ENCODE measurements at regions not wholly inside any gene's neighbourhood (a gene's known extent, or its start where the extent isn't known, plus 50 kb on each side); places are given as distances from the start of the nearest gene placed in this dataset.
"Not testable (repeated sequence)": the region's sequence is repeated elsewhere in the genome, so short reads cannot be mapped to it uniquely, and the experiment has no call there.

DNA sequence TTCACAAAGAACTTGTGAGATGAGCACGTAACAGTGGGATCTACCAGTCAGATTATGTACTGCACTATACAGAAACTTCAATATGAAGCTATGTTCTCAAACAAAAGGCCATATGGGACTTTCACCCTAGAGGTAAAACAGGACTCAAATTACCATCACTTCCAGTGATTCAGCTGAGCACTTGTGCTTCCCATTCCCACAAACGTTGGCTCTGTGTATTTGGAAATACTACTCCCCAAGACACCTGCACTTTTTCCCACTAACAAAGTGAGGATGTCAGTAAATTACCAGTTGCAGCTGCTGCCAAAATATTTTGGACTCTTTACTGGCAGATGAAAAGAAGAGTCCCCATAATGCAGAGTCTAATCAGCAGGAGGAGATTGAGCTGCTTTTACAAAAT, 1570.1 kb downstream of the SI start:
- TF ChIP-seq, protein P1, sequence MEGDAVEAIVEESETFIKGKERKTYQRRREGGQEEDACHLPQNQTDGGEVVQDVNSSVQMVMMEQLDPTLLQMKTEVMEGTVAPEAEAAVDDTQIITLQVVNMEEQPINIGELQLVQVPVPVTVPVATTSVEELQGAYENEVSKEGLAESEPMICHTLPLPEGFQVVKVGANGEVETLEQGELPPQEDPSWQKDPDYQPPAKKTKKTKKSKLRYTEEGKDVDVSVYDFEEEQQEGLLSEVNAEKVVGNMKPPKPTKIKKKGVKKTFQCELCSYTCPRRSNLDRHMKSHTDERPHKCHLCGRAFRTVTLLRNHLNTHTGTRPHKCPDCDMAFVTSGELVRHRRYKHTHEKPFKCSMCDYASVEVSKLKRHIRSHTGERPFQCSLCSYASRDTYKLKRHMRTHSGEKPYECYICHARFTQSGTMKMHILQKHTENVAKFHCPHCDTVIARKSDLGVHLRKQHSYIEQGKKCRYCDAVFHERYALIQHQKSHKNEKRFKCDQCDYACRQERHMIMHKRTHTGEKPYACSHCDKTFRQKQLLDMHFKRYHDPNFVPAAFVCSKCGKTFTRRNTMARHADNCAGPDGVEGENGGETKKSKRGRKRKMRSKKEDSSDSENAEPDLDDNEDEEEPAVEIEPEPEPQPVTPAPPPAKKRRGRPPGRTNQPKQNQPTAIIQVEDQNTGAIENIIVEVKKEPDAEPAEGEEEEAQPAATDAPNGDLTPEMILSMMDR (conservative IDR thresholded peaks at IDR 0.05; ENCODE audit: control insufficient read depth, insufficient read depth, low read depth, low read length) = no peak
- no peak overlapping the region for H3K4me3 ChIP-seq (ENCODE audit: control insufficient read depth, low read depth, low read length)
- no peak for DNase-seq (ENCODE audit: low read depth)

DNA sequence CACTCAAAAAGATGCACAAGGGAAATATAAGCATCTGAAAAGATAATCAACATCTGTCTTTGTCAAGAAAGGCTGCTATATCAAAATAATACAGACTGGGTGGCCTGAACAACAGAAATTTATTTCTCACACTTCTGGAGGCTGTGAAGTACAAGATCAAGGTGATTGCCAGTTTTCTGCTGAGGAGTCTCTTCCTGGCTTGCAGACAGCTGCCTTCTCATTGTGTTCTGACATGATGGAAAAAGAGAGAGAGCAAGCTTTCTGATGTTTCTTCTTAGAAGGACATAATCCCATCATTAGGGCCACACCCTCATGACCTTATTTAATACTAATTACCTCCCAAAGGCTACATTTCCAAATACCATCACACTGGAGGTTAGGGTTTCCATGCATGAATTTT, 1573.3 kb downstream of the SI start:
- DNase-seq (ENCODE audit: low read depth) = no peak
- no peak overlapping the region for H3K4me3 ChIP-seq (ENCODE audit: control insufficient read depth, low read depth, low read length)
- TF ChIP-seq, protein P1 (conservative IDR thresholded peaks at IDR 0.05; ENCODE audit: control insufficient read depth, insufficient read depth, low read depth, low read length) = no peak

DNA sequence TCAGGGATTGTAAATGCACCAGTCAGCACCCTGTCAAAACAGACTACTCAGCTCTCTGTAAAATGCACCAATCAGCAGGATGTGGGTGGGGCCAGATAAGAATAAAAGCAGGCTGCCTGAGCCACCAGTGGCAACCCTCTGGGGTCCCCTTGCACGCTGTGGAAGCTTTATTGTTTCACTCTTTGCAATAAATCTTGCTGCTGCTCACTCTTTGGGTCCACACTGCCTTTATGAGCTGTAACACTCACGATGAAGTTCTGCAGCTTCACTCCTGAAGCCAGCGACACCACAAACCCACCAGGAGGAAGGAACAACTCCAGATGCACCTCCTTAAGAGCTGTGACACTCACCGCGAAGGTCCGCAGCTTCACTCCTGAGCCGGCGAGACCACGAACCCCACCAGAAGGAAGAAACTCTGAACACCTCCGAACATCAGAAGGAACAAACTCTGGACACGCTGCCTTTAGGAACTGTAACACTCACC, 1578.5 kb downstream of the SI start:
- not testable (repeated sequence) for DNase-seq (ENCODE audit: low read depth); H3K4me3 ChIP-seq (ENCODE audit: control insufficient read depth, low read depth, low read length)

DNA sequence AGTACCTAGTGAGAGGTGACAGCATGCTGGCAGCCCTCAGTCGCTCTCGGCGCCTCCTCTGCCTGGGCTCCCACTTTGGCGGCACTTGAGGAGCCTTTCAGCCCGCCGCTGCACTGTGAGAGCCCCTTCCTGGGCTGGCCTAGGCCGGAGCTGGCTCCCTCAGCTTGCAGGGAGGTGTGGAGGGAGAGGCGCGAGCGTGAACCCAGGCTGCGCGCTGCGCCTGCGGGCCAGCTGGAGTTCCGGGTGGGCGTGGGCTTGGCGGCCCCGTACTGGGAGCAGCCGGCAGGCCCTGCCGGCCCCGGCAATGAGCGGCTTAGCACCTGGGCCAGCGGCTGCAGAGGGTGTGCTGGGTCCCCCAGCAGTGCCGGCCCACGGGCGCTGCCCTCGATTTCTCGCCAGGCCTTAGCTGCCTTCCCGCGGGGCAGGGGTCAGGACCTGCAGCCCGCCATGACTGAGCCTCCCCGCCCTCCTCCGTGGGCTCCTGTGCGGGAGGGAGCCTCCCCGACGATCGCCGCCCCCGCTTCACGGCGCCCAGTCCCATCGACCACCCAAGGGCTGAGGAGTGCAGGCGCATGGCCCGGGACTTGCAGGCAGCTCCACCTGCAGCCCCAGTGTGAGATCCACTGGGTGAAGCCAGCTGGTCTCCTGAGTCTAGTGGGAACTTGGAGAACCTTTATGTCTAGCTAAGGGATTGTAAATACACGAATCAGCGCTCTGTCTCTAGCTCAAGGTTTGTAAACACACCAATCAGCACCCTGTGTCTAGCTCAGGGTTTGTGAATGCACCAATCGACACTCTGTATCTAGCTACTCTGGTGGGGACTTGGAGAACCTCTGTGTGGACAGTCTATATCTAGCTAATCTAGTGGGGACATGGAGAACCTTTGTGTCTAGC, 1579.2 kb downstream of the SI start:
- DNase-seq (ENCODE audit: low read depth); H3K4me3 ChIP-seq (ENCODE audit: control insufficient read depth, low read depth, low read length): not testable (repeated sequence)

DNA sequence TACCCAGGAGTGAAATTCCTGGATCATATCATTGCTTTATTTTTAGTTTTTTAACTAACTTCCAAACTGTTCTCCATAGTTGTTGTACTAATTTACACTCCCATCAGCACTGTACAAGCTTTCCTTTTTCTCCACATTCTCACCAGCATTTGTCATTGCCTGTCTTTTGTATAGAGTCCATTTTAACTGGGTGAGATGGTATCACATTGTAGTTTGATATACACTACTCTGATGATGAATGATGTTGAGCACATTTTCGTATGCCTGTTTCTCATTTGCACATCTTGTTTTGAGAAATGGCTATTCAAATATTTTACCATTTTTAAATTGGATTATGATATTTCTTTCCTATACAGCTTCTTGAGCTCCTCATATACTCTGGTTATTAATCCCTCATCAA, 1586.6 kb downstream of the SI start:
- TF ChIP-seq, protein P1 (conservative IDR thresholded peaks at IDR 0.05; ENCODE audit: control insufficient read depth, insufficient read depth, low read depth, low read length) = no peak
- DNase-seq (ENCODE audit: low read depth) = no peak
- H3K4me3 ChIP-seq (ENCODE audit: control insufficient read depth, low read depth, low read length) = no peak overlapping the region

DNA sequence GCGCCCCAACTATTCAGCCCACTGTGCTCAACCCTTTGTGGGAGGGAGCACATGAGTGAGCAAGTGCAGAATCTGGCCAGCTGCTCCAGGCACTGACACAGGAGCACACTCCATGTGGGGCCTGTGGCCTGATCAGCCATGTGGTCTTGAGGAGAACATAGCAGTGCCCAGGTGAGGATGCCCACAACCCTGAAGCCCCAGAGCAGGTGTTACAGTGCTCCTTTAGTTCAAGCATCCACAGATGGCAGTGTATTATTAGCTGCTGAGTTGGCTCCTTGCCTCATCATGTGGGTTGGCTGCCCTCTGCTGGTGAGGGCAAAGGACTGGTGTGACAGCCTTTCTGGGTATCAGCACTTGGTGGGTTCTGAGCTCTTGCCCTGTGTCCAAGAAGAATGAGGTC, 1588.2 kb downstream of the SI start:
- no peak overlapping the region for H3K4me3 ChIP-seq (ENCODE audit: control insufficient read depth, low read depth, low read length)
- TF ChIP-seq, protein P1 (conservative IDR thresholded peaks at IDR 0.05; ENCODE audit: control insufficient read depth, insufficient read depth, low read depth, low read length) = peak; percentile 53
- DNase-seq (ENCODE audit: low read depth) = peak; percentile 41

DNA sequence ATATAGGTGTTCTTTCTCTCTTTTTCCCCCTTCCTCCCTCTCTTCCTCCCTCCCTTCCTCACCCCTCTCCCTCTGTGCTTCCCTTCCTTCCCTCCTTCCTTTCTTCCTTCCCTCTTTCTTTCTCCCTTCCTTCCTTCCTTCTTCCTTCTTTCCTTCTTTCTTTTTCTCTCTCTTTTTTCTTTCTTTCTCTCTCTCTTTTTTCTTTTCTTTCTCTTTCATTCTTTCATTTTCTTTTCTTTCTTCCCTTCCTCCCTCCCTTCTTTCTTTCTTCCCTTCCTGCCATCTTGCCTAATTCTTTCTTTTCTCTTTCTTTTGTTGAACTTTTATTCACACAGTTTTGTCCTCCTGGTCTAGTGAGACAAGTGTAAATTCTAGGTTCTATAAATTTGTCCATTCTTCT, 1595.6 kb downstream of the SI start:
- DNase-seq (ENCODE audit: low read depth) = no peak
- H3K4me3 ChIP-seq (ENCODE audit: control insufficient read depth, low read depth, low read length) = no peak overlapping the region
- TF ChIP-seq, protein P1 (conservative IDR thresholded peaks at IDR 0.05; ENCODE audit: control insufficient read depth, insufficient read depth, low read depth, low read length) = no peak

DNA sequence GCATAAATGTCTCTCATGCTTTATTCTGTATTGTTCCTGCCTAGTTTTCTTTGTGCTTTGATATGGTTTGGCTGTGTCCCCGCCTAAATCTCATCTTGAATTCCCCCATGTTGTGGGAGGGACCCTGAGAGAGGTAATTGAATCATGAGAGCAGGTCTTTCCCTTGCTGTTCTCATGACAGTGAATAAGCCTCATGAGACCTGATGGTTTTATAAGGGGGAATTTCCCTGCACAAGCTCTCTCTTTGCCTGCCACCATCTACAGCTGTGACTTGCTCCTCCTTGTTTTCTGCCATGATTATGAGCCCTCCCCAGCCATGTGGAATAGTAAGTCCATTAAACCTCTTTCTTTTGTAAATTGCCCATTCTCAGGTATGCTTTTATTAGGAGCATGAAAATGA, 1596.6 kb downstream of the SI start:
- no peak for DNase-seq (ENCODE audit: low read depth)
- no peak overlapping the region for H3K4me3 ChIP-seq (ENCODE audit: control insufficient read depth, low read depth, low read length)
- TF ChIP-seq, protein P1 (conservative IDR thresholded peaks at IDR 0.05; ENCODE audit: control insufficient read depth, insufficient read depth, low read depth, low read length) = no peak
